ENCODE measurements at regions not wholly inside any gene's neighbourhood (a gene's known extent, or its start where the extent isn't known, plus 50 kb on each side); places are given as distances from the start of the nearest gene placed in this dataset.

GRCh38 chr6:150711061-150711460, 111.4 kb downstream of the PLEKHG1 start:
- Histone ChIP-seq H3K9ac (ENCODE audit: low read length) (no peak overlapping the region), H2AFZ (ENCODE audit: low read length) (no peak overlapping the region), H3K27me3 (ENCODE audit: insufficient read depth, low read length) (no peaks in the 10 kb centered on the region), H3K9me3 (ENCODE audit: low read length) (no peaks in the 10 kb centered on the region), H3K4me3 (ENCODE audit: low read depth, low read length, poor library complexity, severe bottlenecking) (no peak overlapping the region), H3F3A (ENCODE audit: insufficient read depth, low read length) (no peaks in the 10 kb centered on the region), H3K4me2 (ENCODE audit: low read length) (no peak overlapping the region), H4K20me1 (ENCODE audit: insufficient read depth, low read length) (no peaks in the 10 kb centered on the region), H3K9me2 (ENCODE audit: low read depth, low read length) (no peaks in the 10 kb centered on the region), H3K36me3 (ENCODE audit: insufficient read depth, low read length) (peaks cover 48% of the 10 kb centered on the region; the same call in 1 of the 2 replicates), H3K4me1 (ENCODE audit: insufficient read depth, low read length, severe bottlenecking) (no peaks in the 10 kb centered on the region), H3K79me2 (ENCODE audit: insufficient read depth, low read length) (peaks cover 33% of the 10 kb centered on the region), H3K27ac (ENCODE audit: low read depth, low read length, poor library complexity, severe bottlenecking) (no peak overlapping the region)
- TF ChIP-seq EZH2 (IDR thresholded peaks at IDR 0.05; ENCODE audit: borderline replicate concordance, low read length) (no peak), CTCF (IDR thresholded peaks at IDR 0.05; ENCODE audit: low read length) (no peak)

- Histone ChIP-seq H3K4me2 (ENCODE audit: low read length) (no peak overlapping the region), H4K20me1 (ENCODE audit: insufficient read depth, low read length) (no peaks in the 10 kb centered on the region), H3K9me2 (ENCODE audit: low read depth, low read length) (no peaks in the 10 kb centered on the region), H3K9ac (ENCODE audit: low read length) (no peak overlapping the region), H3K27ac (ENCODE audit: low read depth, low read length, poor library complexity, severe bottlenecking) (no peak overlapping the region), H2AFZ (ENCODE audit: low read length) (no peak overlapping the region), H3K79me2 (ENCODE audit: insufficient read depth, low read length) (peaks cover 33% of the 10 kb centered on the region), H3K4me3 (ENCODE audit: low read depth, low read length, poor library complexity, severe bottlenecking) (no peak overlapping the region), H3K9me3 (ENCODE audit: low read length) (no peaks in the 10 kb centered on the region), H3K27me3 (ENCODE audit: insufficient read depth, low read length) (no peaks in the 10 kb centered on the region), H3K4me1 (ENCODE audit: insufficient read depth, low read length, severe bottlenecking) (no peaks in the 10 kb centered on the region), H3F3A (ENCODE audit: insufficient read depth, low read length) (no peaks in the 10 kb centered on the region), H3K36me3 (ENCODE audit: insufficient read depth, low read length) (peaks cover 53% of the 10 kb centered on the region; the same call in 1 of the 2 replicates)
- no peak for TF ChIP-seq EZH2 (IDR thresholded peaks at IDR 0.05; ENCODE audit: borderline replicate concordance, low read length)
- TF ChIP-seq CTCF (IDR thresholded peaks at IDR 0.05; ENCODE audit: low read length), result no peak
Observed at GRCh38 chr6:150711584-150712504, 112.2 kb downstream of the PLEKHG1 start.

GRCh38 chr6:150712505-150713252, 113.0 kb downstream of the PLEKHG1 start:
- peaks cover 7% of the 10 kb centered on the region for H3K4me1 ChIP-seq (ENCODE audit: insufficient read depth, low read length, severe bottlenecking)
- H3K9me2 ChIP-seq (ENCODE audit: low read depth, low read length), result no peaks in the 10 kb centered on the region
- H3K79me2 ChIP-seq (ENCODE audit: insufficient read depth, low read length), result peaks cover 33% of the 10 kb centered on the region
- H3K4me3 ChIP-seq (ENCODE audit: low read depth, low read length, poor library complexity, severe bottlenecking), result no peak overlapping the region
- no peak overlapping the region for H3K27ac ChIP-seq (ENCODE audit: low read depth, low read length, poor library complexity, severe bottlenecking)
- peaks cover 47% of the 10 kb centered on the region; the same call in 1 of the 2 replicates for H3K36me3 ChIP-seq (ENCODE audit: insufficient read depth, low read length)
- H3K4me2 ChIP-seq (ENCODE audit: low read length), result no peak overlapping the region
- no peak overlapping the region for H3K9ac ChIP-seq (ENCODE audit: low read length)
- no peak overlapping the region for H2AFZ ChIP-seq (ENCODE audit: low read length)
- TF ChIP-seq CTCF (IDR thresholded peaks at IDR 0.05; ENCODE audit: low read length), result no peak
- H3F3A ChIP-seq (ENCODE audit: insufficient read depth, low read length), result no peaks in the 10 kb centered on the region
- H3K27me3 ChIP-seq (ENCODE audit: insufficient read depth, low read length), result no peaks in the 10 kb centered on the region
- no peaks in the 10 kb centered on the region for H4K20me1 ChIP-seq (ENCODE audit: insufficient read depth, low read length)
- no peaks in the 10 kb centered on the region for H3K9me3 ChIP-seq (ENCODE audit: low read length)
